ENCODE measurements at regions not wholly inside any gene's neighbourhood (a gene's known extent, or its start where the extent isn't known, plus 50 kb on each side); places are given as distances from the start of the nearest gene placed in this dataset.

DNA sequence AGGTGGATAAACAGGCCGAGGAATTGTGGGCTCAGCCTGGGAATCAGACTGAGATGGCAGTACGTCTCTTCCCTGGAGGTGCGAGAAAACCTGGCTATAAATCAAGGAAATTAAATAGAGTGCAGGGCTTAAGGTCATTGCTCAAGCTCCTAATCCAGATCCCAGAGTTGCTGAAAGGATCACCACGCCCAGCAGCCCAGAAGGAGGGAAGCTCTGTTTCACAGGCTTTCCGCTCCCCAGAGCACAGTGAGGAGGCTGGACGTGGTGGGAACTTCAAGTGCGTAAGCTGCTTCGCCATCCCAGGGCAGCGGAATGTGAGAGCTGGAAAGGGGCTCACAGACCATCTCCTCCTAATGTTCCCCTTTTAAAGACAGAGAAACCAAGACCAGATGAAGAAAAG, 651.6 kb upstream of the TBX3 start:
- intact Hi-C loops (cut with DNase I): no loop called here
- no peak for DNase-seq
- 68 to 85% methylated on average over 9 of the region's 9 CpGs for WGBS, 2 donors
- Histone ChIP-seq H3K36me3 (no peaks in the 10 kb centered on the region), H3K9me3 (no peaks in the 10 kb centered on the region), H3K27ac (no peak overlapping the region), H3K27me3 (no peaks in the 10 kb centered on the region), H3K4me3 (replicated peaks in 1 of 3) (no peak overlapping the region), H3K4me1 (no peaks in the 10 kb centered on the region)
- TF ChIP-seq, protein P1, sequence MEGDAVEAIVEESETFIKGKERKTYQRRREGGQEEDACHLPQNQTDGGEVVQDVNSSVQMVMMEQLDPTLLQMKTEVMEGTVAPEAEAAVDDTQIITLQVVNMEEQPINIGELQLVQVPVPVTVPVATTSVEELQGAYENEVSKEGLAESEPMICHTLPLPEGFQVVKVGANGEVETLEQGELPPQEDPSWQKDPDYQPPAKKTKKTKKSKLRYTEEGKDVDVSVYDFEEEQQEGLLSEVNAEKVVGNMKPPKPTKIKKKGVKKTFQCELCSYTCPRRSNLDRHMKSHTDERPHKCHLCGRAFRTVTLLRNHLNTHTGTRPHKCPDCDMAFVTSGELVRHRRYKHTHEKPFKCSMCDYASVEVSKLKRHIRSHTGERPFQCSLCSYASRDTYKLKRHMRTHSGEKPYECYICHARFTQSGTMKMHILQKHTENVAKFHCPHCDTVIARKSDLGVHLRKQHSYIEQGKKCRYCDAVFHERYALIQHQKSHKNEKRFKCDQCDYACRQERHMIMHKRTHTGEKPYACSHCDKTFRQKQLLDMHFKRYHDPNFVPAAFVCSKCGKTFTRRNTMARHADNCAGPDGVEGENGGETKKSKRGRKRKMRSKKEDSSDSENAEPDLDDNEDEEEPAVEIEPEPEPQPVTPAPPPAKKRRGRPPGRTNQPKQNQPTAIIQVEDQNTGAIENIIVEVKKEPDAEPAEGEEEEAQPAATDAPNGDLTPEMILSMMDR (IDR thresholded peaks at IDR 0.05): no peak
- no peak for TF ChIP-seq POLR2A (IDR thresholded peaks at IDR 0.05)

DNA sequence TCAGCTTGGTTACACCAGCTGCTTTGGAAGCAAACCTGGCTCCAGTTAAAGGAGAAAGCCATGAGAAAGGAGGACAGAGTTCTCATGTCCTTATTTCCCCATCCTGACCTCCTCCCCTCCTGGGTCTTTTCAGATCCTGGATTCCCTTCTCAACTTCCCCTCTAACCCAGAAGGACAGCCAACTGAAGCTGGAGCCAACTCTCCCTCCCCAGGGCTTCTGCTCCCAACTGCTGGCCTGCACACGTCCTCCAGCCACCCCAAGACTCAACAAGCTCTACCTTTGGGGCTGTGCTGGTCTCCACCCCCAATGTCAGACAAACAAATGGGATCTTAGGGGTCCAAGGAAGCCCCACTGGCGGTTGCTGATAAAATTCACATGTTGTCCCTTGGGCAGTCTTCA, 651.1 kb upstream of the TBX3 start:
- Histone ChIP-seq H3K4me1 (no peaks in the 10 kb centered on the region), H3K27me3 (no peaks in the 10 kb centered on the region), H3K27ac (no peak overlapping the region), H3K36me3 (no peaks in the 10 kb centered on the region), H3K9me3 (no peaks in the 10 kb centered on the region), H3K4me3 (replicated peaks in 1 of 3) (no peak overlapping the region)
- 68 to 88% methylated on average over 2 of the region's 2 CpGs for WGBS, 2 donors
- TF ChIP-seq, protein P1 (IDR thresholded peaks at IDR 0.05): no peak
- no peak for TF ChIP-seq POLR2A (IDR thresholded peaks at IDR 0.05)
- DNase-seq: no peak
- intact Hi-C loops (cut with DNase I): no loop called here

DNA sequence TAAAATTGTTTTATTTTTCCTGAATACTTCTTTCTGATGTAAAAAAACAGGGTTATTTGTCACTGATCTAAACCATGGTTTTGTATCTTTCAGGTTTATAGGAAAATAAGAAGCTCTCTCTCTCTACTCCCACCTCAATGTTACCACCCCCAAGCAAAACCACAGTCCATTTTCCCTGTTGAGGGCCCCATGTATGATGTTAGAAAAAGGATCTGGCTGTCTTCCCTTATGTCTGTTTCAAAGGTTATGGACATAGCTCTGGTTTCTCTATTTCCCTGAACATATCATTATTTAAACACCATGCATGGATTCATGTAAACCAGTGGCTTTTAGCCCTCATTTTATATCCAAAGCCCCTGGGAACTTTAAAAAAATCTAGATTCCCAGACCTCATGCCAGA, 649.0 kb upstream of the TBX3 start:
- TF ChIP-seq, protein P1 (IDR thresholded peaks at IDR 0.05): no peak
- no peak for TF ChIP-seq POLR2A (IDR thresholded peaks at IDR 0.05)
- Histone ChIP-seq H3K9me3 (no peaks in the 10 kb centered on the region), H3K4me3 (replicated peaks in 1 of 3) (no peak overlapping the region), H3K36me3 (no peaks in the 10 kb centered on the region), H3K27me3 (no peaks in the 10 kb centered on the region), H3K4me1 (no peaks in the 10 kb centered on the region), H3K27ac (no peak overlapping the region)
- intact Hi-C loops (cut with DNase I): no loop called here
- DNase-seq: no peak

DNA sequence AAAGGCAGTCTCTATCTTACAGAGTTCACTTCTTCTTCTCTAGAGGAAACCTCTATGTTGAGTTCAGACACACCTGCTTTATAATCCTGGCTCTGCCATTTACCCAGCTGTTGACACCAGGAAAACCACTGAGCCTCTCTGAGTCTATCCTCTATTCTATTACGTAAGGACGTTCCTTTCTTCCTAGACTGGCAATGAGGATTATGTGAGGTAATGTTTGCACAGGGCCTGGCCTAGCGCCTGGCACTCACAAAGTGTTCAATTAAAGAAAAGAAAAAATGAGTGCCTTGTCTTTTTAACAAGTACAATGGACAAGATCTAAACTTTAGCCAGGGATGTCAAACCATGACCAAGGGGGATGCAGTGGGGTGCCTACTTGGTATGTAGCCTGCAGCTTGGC, 641.9 kb upstream of the TBX3 start:
- Histone ChIP-seq H3K27ac (no peak overlapping the region), H3K4me3 (replicated peaks in 1 of 3) (no peak overlapping the region), H3K27me3 (no peaks in the 10 kb centered on the region), H3K9me3 (no peaks in the 10 kb centered on the region), H3K36me3 (no peaks in the 10 kb centered on the region), H3K4me1 (no peaks in the 10 kb centered on the region)
- DNase-seq: no peak
- intact Hi-C loops (cut with DNase I): no loop called here
- WGBS, 2 donors: 68 to 96% methylated on average over 3 of the region's 3 CpGs
- TF ChIP-seq, protein P1 (IDR thresholded peaks at IDR 0.05): no peak
- TF ChIP-seq POLR2A (IDR thresholded peaks at IDR 0.05): no peak

DNA sequence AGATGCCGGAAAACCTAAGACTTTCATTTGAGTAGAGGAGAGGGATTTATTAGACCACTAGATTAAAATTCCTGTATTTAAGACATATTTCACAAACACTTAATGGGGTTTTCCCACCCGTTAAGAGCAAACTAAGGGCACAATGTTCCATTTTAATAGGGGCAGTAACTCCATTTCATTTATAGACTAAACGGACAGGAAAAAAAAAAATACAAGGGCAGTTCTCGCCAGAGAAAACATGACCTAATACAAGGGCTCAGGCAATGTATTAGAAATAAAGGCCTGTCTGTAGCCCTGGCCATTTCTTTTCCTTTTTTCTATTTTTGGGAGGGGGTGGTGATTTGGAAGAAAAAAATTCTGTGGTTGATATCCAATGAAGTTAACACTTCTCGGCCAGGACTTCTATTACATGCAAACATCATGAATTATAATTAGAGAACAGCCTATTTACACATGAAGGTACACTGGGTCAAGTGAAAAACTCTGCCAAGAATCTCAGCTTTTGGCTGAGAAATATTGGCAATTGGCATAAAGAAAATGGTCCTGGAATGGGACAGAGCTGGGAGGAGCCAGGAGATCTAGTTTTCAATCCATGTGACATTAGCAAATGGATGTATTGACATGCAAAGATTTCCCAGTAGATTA, 641.1 kb upstream of the TBX3 start:
- no peak overlapping the region for H3K4me3 ChIP-seq (replicated peaks in 1 of 3)
- H3K36me3 ChIP-seq: no peaks in the 10 kb centered on the region
- H3K4me1 ChIP-seq: no peaks in the 10 kb centered on the region
- no peak for TF ChIP-seq POLR2A (IDR thresholded peaks at IDR 0.05)
- TF ChIP-seq, protein P1 (IDR thresholded peaks at IDR 0.05): no peak
- intact Hi-C loops (cut with DNase I): no loop called here
- WGBS, 2 donors: 75 to 78% methylated on average over 5 of the region's 5 CpGs
- no peaks in the 10 kb centered on the region for H3K9me3 ChIP-seq
- no peaks in the 10 kb centered on the region for H3K27me3 ChIP-seq
- H3K27ac ChIP-seq: no peak overlapping the region
- DNase-seq: no peak

Measured in thyroid gland (tissue), 4 donors.